H9 (cell line): ENCODE measurements at regions not wholly inside any gene's neighbourhood (a gene's known extent, or its start where the extent isn't known, plus 50 kb on each side); places are given as distances from the start of the nearest gene placed in this dataset.

ENCODE experiments used
- DNase-seq: peaks from one replicate; pipeline ENCODE4 v3.0.0-alpha.2; 2017
- H2AFZ ChIP-seq: one replicate; pipeline ENCODE4 v1.6.1; 2013; ENCODE audit warnings: mild to moderate bottlenecking, low read length, control low read depth, moderate library complexity
- H2AK5ac ChIP-seq: 2 replicates; pipeline ENCODE4 v1.6.1; 2013; ENCODE audit warnings: low read length, control low read depth, mixed read lengths; ENCODE audit not compliant: insufficient read length
- H2BK120ac ChIP-seq: one replicate; pipeline ENCODE4 v1.6.1; 2013; ENCODE audit warnings: low read depth, mild to moderate bottlenecking, low read length, control low read depth, inconsistent platforms; ENCODE audit not compliant: poor library complexity, severe bottlenecking
- H2BK12ac ChIP-seq: 2 replicates; pipeline ENCODE4 v1.6.1; 2013; ENCODE audit warnings: low read length, control low read depth, mixed read lengths, low read depth; ENCODE audit not compliant: insufficient read length
- H2BK15ac ChIP-seq: 2 replicates; pipeline ENCODE4 v1.6.1; 2013; ENCODE audit warnings: low read depth, low read length, control low read depth
- H2BK20ac ChIP-seq: one replicate; pipeline ENCODE4 v1.6.1; 2013; ENCODE audit warnings: low read depth, mild to moderate bottlenecking, low read length, control low read depth, inconsistent platforms; ENCODE audit not compliant: poor library complexity, severe bottlenecking
- H2BK5ac ChIP-seq: 2 replicates; pipeline ENCODE4 v1.6.1; 2013; ENCODE audit warnings: low read length, control low read depth, mixed read lengths; ENCODE audit not compliant: insufficient read length
- H3K14ac ChIP-seq: 2 replicates; pipeline ENCODE4 v1.6.1; 2013; ENCODE audit warnings: low read length, control low read depth; ENCODE audit not compliant: insufficient read depth
- H3K18ac ChIP-seq: 2 replicates; pipeline ENCODE4 v1.6.1; 2013; ENCODE audit warnings: low read depth, mild to moderate bottlenecking, mixed read lengths, low read length, control low read depth; ENCODE audit not compliant: insufficient read length
- H3K23ac ChIP-seq: 2 replicates; pipeline ENCODE4 v1.6.1; 2013; ENCODE audit warnings: low read length, control low read depth, mixed read lengths, low read depth; ENCODE audit not compliant: insufficient read length
- H3K23me2 ChIP-seq: 2 replicates; pipeline ENCODE4 v1.6.1; 2013; ENCODE audit warnings: low read depth, mild to moderate bottlenecking, mixed read lengths, low read length, control low read depth; ENCODE audit not compliant: insufficient read length, poor library complexity, severe bottlenecking
- H3K27ac ChIP-seq: 2 replicates; pipeline ENCODE4 v1.5.1; 2013; ENCODE audit warnings: low read length, control low read depth, mixed read lengths, low read depth; ENCODE audit not compliant: insufficient read length
- H3K27me3 ChIP-seq: 2 replicates; pipeline ENCODE4 v1.6.1; 2013; ENCODE audit warnings: low read length, control low read depth, inconsistent platforms; ENCODE audit not compliant: insufficient read depth
- H3K4ac ChIP-seq: 2 replicates; pipeline ENCODE4 v1.6.1; 2013; ENCODE audit warnings: low read depth, mild to moderate bottlenecking, control low read depth, inconsistent platforms, low read length, moderate library complexity
- H3K4me1 ChIP-seq: 2 replicates; pipeline ENCODE4 v1.6.1; 2013; ENCODE audit warnings: low read length, control low read depth, inconsistent platforms; ENCODE audit not compliant: insufficient read depth
- H3K4me2 ChIP-seq: 2 replicates; pipeline ENCODE4 v1.6.1; 2013; ENCODE audit warnings: low read length, control low read depth, mixed read lengths; ENCODE audit not compliant: insufficient read length, insufficient read depth
- H3K56ac ChIP-seq: 2 replicates; pipeline ENCODE4 v1.6.1; 2013; ENCODE audit warnings: low read depth, mild to moderate bottlenecking, mixed read lengths, low read length, control low read depth; ENCODE audit not compliant: insufficient read length
- H3K79me1 ChIP-seq: 2 replicates; pipeline ENCODE4 v1.6.1; 2013; ENCODE audit warnings: low read depth, mild to moderate bottlenecking, moderate library complexity, low read length, control low read depth, inconsistent platforms; ENCODE audit not compliant: insufficient read depth, poor library complexity, severe bottlenecking
- H3K79me2 ChIP-seq: 2 replicates; pipeline ENCODE4 v1.6.1; 2013; ENCODE audit warnings: low read length, control low read depth, inconsistent platforms; ENCODE audit not compliant: insufficient read depth
- H3K9ac ChIP-seq: 2 replicates; pipeline ENCODE4 v1.6.1; 2013; ENCODE audit warnings: low read length, control low read depth, mixed read lengths; ENCODE audit not compliant: insufficient read length; ENCODE audit errors: extremely low read depth
- H3K9me3 ChIP-seq: one replicate; pipeline ENCODE4 v1.6.1; 2013; ENCODE audit warnings: low read depth, low read length, inconsistent platforms; ENCODE audit not compliant: control insufficient read depth
- H3T11ph ChIP-seq: one replicate; pipeline ENCODE4 v1.6.1; 2013; ENCODE audit warnings: mild to moderate bottlenecking, low read length, control low read depth, inconsistent platforms
- H4K20me1 ChIP-seq: one replicate; pipeline ENCODE4 v1.6.1; 2013; ENCODE audit not compliant: control insufficient read depth, insufficient read length, insufficient read depth
- H4K5ac ChIP-seq: 2 replicates; pipeline ENCODE4 v1.6.1; 2013; ENCODE audit warnings: low read depth, mild to moderate bottlenecking, mixed read lengths, low read length, control low read depth; ENCODE audit not compliant: insufficient read length
- H4K8ac ChIP-seq: replicated peaks from 2 replicates; pipeline ENCODE4 v1.6.1; 2013; ENCODE audit warnings: low read length, control low read depth, mixed read lengths, low read depth; ENCODE audit not compliant: insufficient read length
- H4K91ac ChIP-seq: 2 replicates; pipeline ENCODE4 v1.6.1; 2013; ENCODE audit warnings: low read depth, mild to moderate bottlenecking, moderate library complexity, mixed read lengths, low read length, control low read depth; ENCODE audit not compliant: insufficient read length
- H3K27ac Mint-ChIP-seq, 3 experiments: 2 replicates in 2 of 3; 3 replicates in 1 of 3; pipeline ENCODE4 v1.8.0; 2020 to 2021; ENCODE audit warnings: mixed read lengths in 3 of 3, mild to moderate bottlenecking in 1 of 3, moderate library complexity in 1 of 3
- H3K27me3 Mint-ChIP-seq: 2 replicates; pipeline ENCODE4 v1.8.0; 2021; ENCODE audit warnings: low read depth, mild to moderate bottlenecking, moderate library complexity, mixed read lengths
- H3K36me3 Mint-ChIP-seq, 3 experiments: 2 replicates in 2 of 3; 3 replicates in 1 of 3; pipeline ENCODE4 v1.8.0; 2020 to 2021; ENCODE audit warnings: low read depth in 3 of 3, mixed read lengths in 3 of 3; ENCODE audit not compliant: insufficient read depth in 1 of 3
- H3K4me1 Mint-ChIP-seq, 2 experiments: 2 replicates each; pipeline ENCODE4 v1.8.0; 2020; ENCODE audit warnings: mixed read lengths in 2 of 2
- H3K4me3 Mint-ChIP-seq, 2 experiments: 2 replicates in 1 of 2; 3 replicates in 1 of 2; pipeline ENCODE4 v1.8.0; 2020 to 2021; ENCODE audit warnings: mild to moderate bottlenecking in 2 of 2, mixed read lengths in 2 of 2, moderate library complexity in 1 of 2
- H3K9me3 Mint-ChIP-seq, 2 experiments: 2 replicates in 1 of 2; 3 replicates in 1 of 2; pipeline ENCODE4 v1.8.0; 2020; ENCODE audit warnings: mild to moderate bottlenecking in 2 of 2, mixed read lengths in 2 of 2, moderate library complexity in 1 of 2
- CTCF ChIP-seq: fragments of 200-600 bp; sonication (generic); conservative IDR thresholded peaks from 3 replicates; pipeline ENCODE4 v1.8.0; 2021; ENCODE audit warnings: antibody characterized with exemption, mild to moderate bottlenecking
- WGBS: extraction: QIAGEN DNeasy Blood & Tissue Kit; methylation state at CpG from one replicate; pipeline ENCODE4 v1.1.7; 2013; ENCODE audit warnings: missing lambda C conversion rate, low lambda C conversion rate, mixed read lengths; ENCODE audit not compliant: insufficient read length; ENCODE audit errors: extremely low coverage; 5-methylcytosine and 5-hydroxymethylcytosine counted together

DNA sequence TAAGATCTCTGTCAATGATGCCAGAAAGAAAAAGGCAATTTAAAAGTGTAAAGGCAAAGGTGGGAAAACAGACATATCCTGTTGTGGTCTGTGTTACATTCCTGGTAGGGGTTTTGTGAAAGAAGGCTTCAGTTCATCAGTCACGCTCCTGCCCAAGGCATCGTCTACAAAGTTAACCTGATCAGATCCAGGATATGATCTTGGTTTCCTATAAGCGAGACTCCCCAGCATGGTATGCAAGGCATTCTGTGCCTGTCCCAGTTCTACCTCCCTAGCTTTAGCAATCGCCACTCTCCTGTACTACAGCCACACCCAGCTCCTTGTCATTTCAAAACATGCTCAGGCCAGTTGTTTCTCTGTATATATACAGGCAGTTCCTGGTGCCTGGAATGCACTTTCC, 58.0 kb upstream of the PTPN3 start:
- Histone ChIP-seq H3K9me3 (no peaks in the 10 kb centered on the region), H4K20me1 (no peaks in the 10 kb centered on the region), H3K79me1 (no peaks in the 10 kb centered on the region), H3K4me2 (peak overlapping the region; percentile 5), H2BK5ac (no peak overlapping the region), H3K18ac (no peak overlapping the region), H3K27ac (peak overlapping the region; percentile 6), H3K9ac (no peak overlapping the region), H2BK120ac (no peak overlapping the region), H3K4me1 (peaks cover 18% of the 10 kb centered on the region; the same call in 1 of the 2 replicates), H2BK12ac (no peak overlapping the region), H3T11ph (no peak overlapping the region), H3K23me2 (no peaks in the 10 kb centered on the region), H3K27me3 (no peaks in the 10 kb centered on the region), H2BK20ac (no peak overlapping the region), H3K4ac (no peak overlapping the region), H3K23ac (no peak overlapping the region), H3K14ac (no peak overlapping the region), H4K8ac (no peak overlapping the region), H2BK15ac (no peak overlapping the region), H3K79me2 (no peaks in the 10 kb centered on the region), H4K91ac (no peak overlapping the region), H2AK5ac (no peak overlapping the region), H4K5ac (no peak overlapping the region), H2AFZ (no peak overlapping the region), H3K56ac (no peak overlapping the region)
- Mint-ChIP-seq H3K27me3 (peaks cover 2% of the 10 kb centered on the region; the same call in 1 of the 2 replicates), H3K9me3 (no peaks in the 10 kb centered on the region; a peak in 1 of 5 replicates), H3K27ac (peak overlapping the region in 1 of 3 experiments; percentile 1; a peak in 1 of 7 replicates), H3K4me1 (peaks cover 25 to 31% of the 10 kb centered on the region in 2 experiments), H3K36me3 (no peaks in the 10 kb centered on the region), H3K4me3 (no peak overlapping the region)
- no CpG with 5 or more reads among the region's 4 CpGs for WGBS
- TF ChIP-seq CTCF, result no peak
- no peak for DNase-seq
